ENCODE measurements at regions not wholly inside any gene's neighbourhood (a gene's known extent, or its start where the extent isn't known, plus 50 kb on each side); places are given as distances from the start of the nearest gene placed in this dataset.

- TF ChIP-seq CTCF (IDR thresholded peaks at IDR 0.05): no peak
- TF ChIP-seq POLR2A (IDR thresholded peaks at IDR 0.05): no peak
Observed at GRCh38 chr3:13197281-13197680, 124.1 kb upstream of the IQSEC1 start.
